RKO (cell line): ENCODE measurements at regions not wholly inside any gene's neighbourhood (a gene's known extent, or its start where the extent isn't known, plus 50 kb on each side); places are given as distances from the start of the nearest gene placed in this dataset.

Experiments used
- DNase-seq: peaks from one replicate; pipeline ENCODE4 v3.0.0-alpha.2; 2016; ENCODE audit warnings: low spot score

- DNase-seq = no peak
These were observed 101.2 kb downstream of the HDGFL1 start for GRCh38 chr6:22670605-22671004.

GRCh38 chr6:22673474-22673873 is 104.1 kb downstream of the HDGFL1 start:
- DNase-seq = no peak

GRCh38 chr6:22680950-22681349 is 111.6 kb downstream of the HDGFL1 start:
- DNase-seq = no peak

GRCh38 chr6:22681761-22682160 is 112.4 kb downstream of the HDGFL1 start:
- DNase-seq = no peak

GRCh38 chr6:22682979-22683378 is 113.6 kb downstream of the HDGFL1 start:
- no peak for DNase-seq

- no peak for DNase-seq
These were observed 121.1 kb downstream of the HDGFL1 start for GRCh38 chr6:22690446-22690845.

- DNase-seq = no peak
These were observed 124.8 kb downstream of the HDGFL1 start for GRCh38 chr6:22694092-22694724.

GRCh38 chr6:22696481-22696880 is 127.1 kb downstream of the HDGFL1 start:
- DNase-seq = no peak

GRCh38 chr6:22697306-22697705 is 127.9 kb downstream of the HDGFL1 start:
- DNase-seq = no peak

GRCh38 chr6:22699151-22699550 is 129.8 kb downstream of the HDGFL1 start:
- DNase-seq = no peak

GRCh38 chr6:22706651-22707050 is 137.3 kb downstream of the HDGFL1 start:
- DNase-seq = no peak

GRCh38 chr6:22708469-22708868 is 139.1 kb downstream of the HDGFL1 start:
- no peak for DNase-seq

- DNase-seq = no peak
These were observed 140.4 kb downstream of the HDGFL1 start for GRCh38 chr6:22709803-22710202.

- DNase-seq = no peak
These were observed 147.4 kb downstream of the HDGFL1 start for GRCh38 chr6:22716721-22717120.

GRCh38 chr6:22717915-22718314 is 148.5 kb downstream of the HDGFL1 start:
- no peak for DNase-seq

- no peak for DNase-seq
These were observed 153.5 kb downstream of the HDGFL1 start for GRCh38 chr6:22722913-22723312.

- DNase-seq = no peak
These were observed 157.6 kb downstream of the HDGFL1 start for GRCh38 chr6:22726966-22727365.

- no peak for DNase-seq
These were observed 158.3 kb downstream of the HDGFL1 start for GRCh38 chr6:22727710-22728109.

GRCh38 chr6:22732176-22732970 is 163.0 kb downstream of the HDGFL1 start:
- no peak for DNase-seq

GRCh38 chr6:22736740-22737139 is 167.4 kb downstream of the HDGFL1 start:
- no peak for DNase-seq

- DNase-seq = no peak
These were observed 168.0 kb downstream of the HDGFL1 start for GRCh38 chr6:22737331-22737730.

GRCh38 chr6:22738194-22738593 is 168.8 kb downstream of the HDGFL1 start:
- DNase-seq = no peak

- no peak for DNase-seq
These were observed 178.2 kb downstream of the HDGFL1 start for GRCh38 chr6:22747571-22747970.

- no peak for DNase-seq
These were observed 179.3 kb downstream of the HDGFL1 start for GRCh38 chr6:22748681-22749080.
